ENCODE measurements at regions not wholly inside any gene's neighbourhood (a gene's known extent, or its start where the extent isn't known, plus 50 kb on each side); places are given as distances from the start of the nearest gene placed in this dataset.

GRCh38 chrX:13902406-13902805, 85.5 kb upstream of the GPM6B start:
- no peak for DNase-seq

- no peak for DNase-seq
Observed at GRCh38 chrX:13901354-13901753, 84.5 kb upstream of the GPM6B start.

- no peak for DNase-seq
Observed at GRCh38 chrX:13900351-13900750, 83.5 kb upstream of the GPM6B start.

GRCh38 chrX:13899607-13900006, 82.7 kb upstream of the GPM6B start:
- DNase-seq, result peak; percentile 14

- no peak for DNase-seq
Observed at GRCh38 chrX:13898603-13899002, 81.7 kb upstream of the GPM6B start.

GRCh38 chrX:13898083-13898482, 81.2 kb upstream of the GPM6B start:
- no peak for DNase-seq

- no peak for DNase-seq
Observed at GRCh38 chrX:13897566-13897965, 80.7 kb upstream of the GPM6B start.

GRCh38 chrX:13894888-13895565, 78.1 kb upstream of the GPM6B start:
- DNase-seq, result no peak

- no peak for DNase-seq
Observed at GRCh38 chrX:13893826-13894225, 76.9 kb upstream of the GPM6B start.

- no peak for DNase-seq
Observed at GRCh38 chrX:13892856-13893255, 76.0 kb upstream of the GPM6B start.

- DNase-seq, result peak; percentile 61
Observed at GRCh38 chrX:13891377-13892140, 74.7 kb upstream of the GPM6B start.

GRCh38 chrX:13890806-13891205, 73.9 kb upstream of the GPM6B start:
- no peak for DNase-seq

- DNase-seq, result peak; percentile 11
Observed at GRCh38 chrX:13888284-13888683, 71.4 kb upstream of the GPM6B start.

- no peak for DNase-seq
Observed at GRCh38 chrX:13885591-13885990, 68.7 kb upstream of the GPM6B start.

GRCh38 chrX:13876652-13877051, 59.8 kb upstream of the GPM6B start:
- DNase-seq, result no peak

- DNase-seq, result no peak
Observed at GRCh38 chrX:13875572-13875971, 58.7 kb upstream of the GPM6B start.

GRCh38 chrX:13868591-13868990, 51.7 kb upstream of the GPM6B start:
- no peak for DNase-seq
